GM19023 (cell line): ENCODE measurements at regions not wholly inside any gene's neighbourhood (a gene's known extent, or its start where the extent isn't known, plus 50 kb on each side); places are given as distances from the start of the nearest gene placed in this dataset.
"Not testable (repeated sequence)": the region's sequence is repeated elsewhere in the genome, so short reads cannot be mapped to it uniquely, and the experiment has no call there.

Source experiments
- ATAC-seq: cut with Tn5 transposase; IDR thresholded peaks from one replicate; pipeline ENCODE4 v1.9.1; 2021; ENCODE audit warnings: mild to moderate bottlenecking, moderate library complexity; ENCODE audit not compliant: unreplicated experiment

GRCh38 chr7:115793958-115794702 lies 236.4 kb downstream of the TFEC start:
- no peak for ATAC-seq

GRCh38 chr7:115789901-115790300 lies 240.7 kb downstream of the TFEC start:
- no peak for ATAC-seq

GRCh38 chr7:115789473-115789872 lies 241.1 kb downstream of the TFEC start:
- not testable (repeated sequence) for ATAC-seq

GRCh38 chr7:115782696-115783490 lies 247.7 kb downstream of the TFEC start:
- ATAC-seq, result no peak

GRCh38 chr7:115779561-115779960 lies 251.0 kb downstream of the TFEC start:
- no peak for ATAC-seq

GRCh38 chr7:115775981-115776380 lies 254.6 kb downstream of the TFEC start:
- no peak for ATAC-seq

GRCh38 chr7:115763347-115763746 lies 267.2 kb downstream of the TFEC start:
- ATAC-seq, result no peak

- no peak for ATAC-seq
These were observed 272.5 kb downstream of the TFEC start for GRCh38 chr7:115758025-115758424.

GRCh38 chr7:115754226-115754625 lies 276.3 kb downstream of the TFEC start:
- no peak for ATAC-seq

- no peak for ATAC-seq
These were observed 280.6 kb downstream of the TFEC start for GRCh38 chr7:115749924-115750323.

- ATAC-seq, result no peak
These were observed 282.3 kb downstream of the TFEC start for GRCh38 chr7:115748123-115748738.

GRCh38 chr7:115747174-115747573 lies 283.4 kb downstream of the TFEC start:
- ATAC-seq, result no peak

- no peak for ATAC-seq
These were observed 290.5 kb downstream of the TFEC start for GRCh38 chr7:115740043-115740442.

- no peak for ATAC-seq
These were observed 295.9 kb downstream of the TFEC start for GRCh38 chr7:115734641-115735040.

- ATAC-seq, result no peak
These were observed 298.6 kb downstream of the TFEC start for GRCh38 chr7:115731796-115732471.

GRCh38 chr7:115728518-115728917 lies 302.0 kb downstream of the TFEC start:
- no peak for ATAC-seq

- ATAC-seq, result no peak
These were observed 306.0 kb downstream of the TFEC start for GRCh38 chr7:115724400-115725056.

GRCh38 chr7:115722302-115722977 lies 308.1 kb downstream of the TFEC start:
- ATAC-seq, result no peak

- ATAC-seq, result no peak
These were observed 309.0 kb downstream of the TFEC start for GRCh38 chr7:115721293-115722217.
